ENCODE measurements at regions not wholly inside any gene's neighbourhood (a gene's known extent, or its start where the extent isn't known, plus 50 kb on each side); places are given as distances from the start of the nearest gene placed in this dataset.

DNA sequence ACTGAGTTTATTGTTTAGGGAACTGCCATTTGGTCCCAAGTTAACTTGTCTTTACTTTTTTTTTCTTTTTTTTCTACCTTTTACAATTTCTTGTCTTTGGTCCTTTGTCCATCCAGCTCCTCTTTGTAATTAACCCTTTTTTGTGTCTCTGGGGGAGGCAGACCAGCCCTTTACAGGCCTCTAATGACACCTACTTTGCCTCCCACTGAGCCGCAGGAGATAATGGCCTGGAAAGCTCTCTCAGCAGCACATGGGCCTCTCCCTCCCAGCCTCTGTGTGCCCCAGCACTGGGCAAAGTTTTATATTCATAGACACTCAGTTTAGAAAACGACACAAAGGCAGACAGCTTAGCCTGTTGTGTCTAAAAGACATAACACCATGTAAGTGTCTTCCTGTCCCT, 480.4 kb downstream of the SOX6 start:
- Histone ChIP-seq H3K9me3 (no peaks in the 10 kb centered on the region), H3K27ac (no peak overlapping the region), H3K36me3 (no peaks in the 10 kb centered on the region), H3K4me1 (no peaks in the 10 kb centered on the region), H3K4me3 (no peak overlapping the region), H3K27me3 (no peaks in the 10 kb centered on the region)
- intact Hi-C loops (cut with DNase I; ENCODE audit: low total_unique reads), result no loop called here
- TF ChIP-seq POLR2A (IDR thresholded peaks at IDR 0.05) (no peak), CTCF (IDR thresholded peaks at IDR 0.05) (no peak)
- DNase-seq, result no peak

DNA sequence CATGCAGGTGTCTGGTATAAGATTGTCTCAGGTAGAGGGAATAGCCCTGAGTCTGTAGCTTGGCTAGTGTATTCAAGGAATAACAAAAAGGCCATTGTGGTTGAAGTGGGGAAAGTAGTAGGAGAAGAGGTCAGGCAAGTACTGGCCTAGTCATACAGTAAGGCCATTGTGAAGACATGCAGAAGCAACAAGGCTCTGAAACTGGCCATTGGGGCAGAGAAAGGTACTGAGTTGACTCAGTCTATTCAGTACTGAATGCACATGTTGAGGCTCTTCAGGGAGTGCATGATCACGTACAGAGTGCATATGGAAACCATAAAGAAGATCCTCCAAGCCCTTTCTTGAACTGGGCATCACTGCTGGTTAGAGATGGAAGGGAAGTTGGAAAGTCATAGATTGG, 477.6 kb downstream of the SOX6 start:
- Histone ChIP-seq H3K9me3 (no peaks in the 10 kb centered on the region), H3K4me1 (no peaks in the 10 kb centered on the region), H3K27me3 (no peaks in the 10 kb centered on the region), H3K4me3 (no peak overlapping the region), H3K27ac (no peak overlapping the region), H3K36me3 (no peaks in the 10 kb centered on the region)
- no peak for DNase-seq
- TF ChIP-seq CTCF (IDR thresholded peaks at IDR 0.05), result no peak
- TF ChIP-seq POLR2A (IDR thresholded peaks at IDR 0.05), result no peak
- intact Hi-C loops (cut with DNase I; ENCODE audit: low total_unique reads), result no loop called here

GRCh38 chr11:15880291-15880690, 476.1 kb downstream of the SOX6 start:
- intact Hi-C loops (cut with DNase I; ENCODE audit: low total_unique reads), result no loop called here
- TF ChIP-seq CTCF (IDR thresholded peaks at IDR 0.05), result no peak
- TF ChIP-seq POLR2A (IDR thresholded peaks at IDR 0.05), result no peak
- DNase-seq, result no peak
- Histone ChIP-seq H3K27me3 (no peaks in the 10 kb centered on the region), H3K4me3 (no peak overlapping the region), H3K36me3 (no peaks in the 10 kb centered on the region), H3K9me3 (no peaks in the 10 kb centered on the region), H3K4me1 (no peaks in the 10 kb centered on the region), H3K27ac (no peak overlapping the region)

- intact Hi-C loops (cut with DNase I; ENCODE audit: low total_unique reads), result no loop called here
- Histone ChIP-seq H3K4me1 (no peaks in the 10 kb centered on the region), H3K36me3 (no peaks in the 10 kb centered on the region), H3K27ac (peak overlapping the region; percentile 62 to 70), H3K9me3 (no peaks in the 10 kb centered on the region), H3K27me3 (no peaks in the 10 kb centered on the region), H3K4me3 (no peak overlapping the region)
- no peak for TF ChIP-seq POLR2A (IDR thresholded peaks at IDR 0.05)
- DNase-seq, result no peak
These were observed 473.4 kb downstream of the SOX6 start for GRCh38 chr11:15882876-15883454.

GRCh38 chr11:15883455-15883920, 472.9 kb downstream of the SOX6 start:
- H3K27me3 ChIP-seq, result no peaks in the 10 kb centered on the region
- H3K4me3 ChIP-seq, result no peak overlapping the region
- peak in 1 of 2 donors; percentile 18 for DNase-seq
- H3K9me3 ChIP-seq, result no peaks in the 10 kb centered on the region
- peak overlapping the region; percentile 62 to 70 for H3K27ac ChIP-seq
- no peaks in the 10 kb centered on the region for H3K4me1 ChIP-seq
- TF ChIP-seq POLR2A (IDR thresholded peaks at IDR 0.05), result no peak
- no peak for TF ChIP-seq CTCF (IDR thresholded peaks at IDR 0.05)
- no peaks in the 10 kb centered on the region for H3K36me3 ChIP-seq
- intact Hi-C loops (cut with DNase I; ENCODE audit: low total_unique reads), result no loop called here

GRCh38 chr11:15884141-15884540, 472.2 kb downstream of the SOX6 start:
- Histone ChIP-seq H3K4me3 (no peak overlapping the region), H3K4me1 (no peaks in the 10 kb centered on the region), H3K9me3 (no peaks in the 10 kb centered on the region), H3K27ac (peak overlapping the region; percentile 62 to 70), H3K36me3 (no peaks in the 10 kb centered on the region), H3K27me3 (no peaks in the 10 kb centered on the region)
- intact Hi-C loops (cut with DNase I; ENCODE audit: low total_unique reads), result no loop called here
- TF ChIP-seq POLR2A (IDR thresholded peaks at IDR 0.05) (no peak), CTCF (IDR thresholded peaks at IDR 0.05) (no peak)
- DNase-seq, result no peak

All from uterus (tissue), 3 donors.